RPMI7951 (cell line): ENCODE measurements at regions not wholly inside any gene's neighbourhood (a gene's known extent, or its start where the extent isn't known, plus 50 kb on each side); places are given as distances from the start of the nearest gene placed in this dataset.

Source experiments
- DNase-seq: peaks from one replicate; pipeline ENCODE4 v3.0.0-alpha.2; 2012; ENCODE audit warnings: low read depth

DNA sequence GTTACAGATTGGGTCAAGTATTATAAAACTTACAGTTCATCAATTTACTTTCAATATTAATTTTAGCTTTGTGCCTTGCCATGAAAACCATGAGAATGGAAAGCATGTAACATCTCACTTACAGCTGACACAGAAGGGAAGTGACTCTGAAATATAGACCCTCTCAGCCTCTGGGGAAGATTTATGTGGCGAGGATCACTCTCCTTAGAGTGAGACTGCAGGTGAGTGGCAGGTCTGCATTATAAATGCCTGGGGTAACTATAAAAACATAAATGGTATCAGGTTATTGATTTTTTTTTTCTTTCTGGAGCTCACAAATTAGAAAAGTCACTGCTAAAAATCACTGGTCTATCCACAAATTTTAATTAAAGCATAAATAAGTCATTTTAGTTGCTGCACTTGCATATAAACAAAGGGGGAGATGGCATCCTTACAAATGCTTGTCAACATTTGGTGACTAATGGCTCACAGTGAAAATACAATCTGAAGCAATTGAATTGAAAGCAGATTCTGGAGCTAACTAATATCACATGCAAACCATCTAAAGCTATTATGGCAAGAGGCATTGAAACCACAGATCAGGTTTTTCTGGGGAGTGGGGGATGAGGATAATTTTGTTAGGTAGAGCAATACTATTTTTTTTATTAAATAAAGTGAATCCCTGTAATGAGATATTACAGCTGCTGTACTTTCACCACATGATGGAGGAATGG is 200.9 kb downstream of the TM2D1 start:
- DNase-seq: no peak

DNA sequence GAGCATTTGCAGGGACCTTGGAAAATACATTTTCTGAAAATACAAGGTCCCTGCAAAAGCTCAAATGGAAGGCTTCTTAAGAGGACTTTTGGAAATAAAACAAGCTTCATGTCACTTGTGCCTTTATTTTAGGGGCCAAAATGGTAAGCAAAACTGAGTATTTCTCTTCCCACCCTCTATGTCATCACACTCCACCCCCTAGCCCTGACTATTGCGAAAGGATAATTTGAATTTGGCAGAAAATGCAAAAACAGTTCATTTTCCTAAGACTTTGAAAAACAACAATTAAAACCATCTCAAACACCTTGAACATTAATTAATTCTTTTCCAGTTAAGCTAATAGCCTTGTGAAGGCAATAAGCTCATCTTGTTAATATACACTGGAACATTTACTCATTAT is 201.7 kb downstream of the TM2D1 start:
- no peak for DNase-seq

DNA sequence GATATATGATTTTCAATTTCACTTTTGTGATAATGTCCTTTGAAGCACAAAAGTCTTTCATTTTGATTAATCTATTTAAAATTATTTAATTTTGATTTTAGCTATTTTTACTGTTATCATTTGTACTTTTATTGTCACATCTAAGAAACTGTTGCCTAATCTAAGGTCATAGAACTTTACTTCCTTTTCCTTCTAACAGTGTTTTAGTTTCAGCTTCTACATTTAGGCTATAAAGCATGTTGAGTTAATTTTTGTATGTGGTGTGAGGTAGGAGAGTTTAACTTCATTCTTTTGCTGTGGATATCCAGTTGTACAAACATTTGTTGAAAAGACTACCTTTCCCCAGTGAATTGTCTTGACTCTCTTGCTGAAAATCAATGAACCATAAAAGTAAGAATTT is 204.5 kb downstream of the TM2D1 start:
- DNase-seq: no peak

DNA sequence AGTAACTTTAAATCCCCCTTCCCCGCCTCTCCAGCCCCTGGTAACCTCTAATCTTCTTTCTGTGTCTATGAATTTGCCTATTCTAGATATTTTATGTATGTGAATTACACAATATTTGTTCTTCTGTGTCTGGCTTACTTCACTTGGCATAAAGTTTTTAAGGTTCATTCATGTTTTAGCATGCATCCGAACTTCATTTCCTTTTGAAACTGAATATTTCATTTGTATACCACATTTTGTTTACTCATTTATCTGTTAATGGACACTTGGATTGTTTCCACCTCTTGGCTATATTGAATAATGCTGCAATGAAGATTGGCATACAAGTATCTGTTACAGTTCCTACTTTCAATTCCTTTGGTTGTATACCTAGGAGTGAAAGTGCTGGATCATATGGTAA is 205.3 kb downstream of the TM2D1 start:
- DNase-seq: no peak

DNA sequence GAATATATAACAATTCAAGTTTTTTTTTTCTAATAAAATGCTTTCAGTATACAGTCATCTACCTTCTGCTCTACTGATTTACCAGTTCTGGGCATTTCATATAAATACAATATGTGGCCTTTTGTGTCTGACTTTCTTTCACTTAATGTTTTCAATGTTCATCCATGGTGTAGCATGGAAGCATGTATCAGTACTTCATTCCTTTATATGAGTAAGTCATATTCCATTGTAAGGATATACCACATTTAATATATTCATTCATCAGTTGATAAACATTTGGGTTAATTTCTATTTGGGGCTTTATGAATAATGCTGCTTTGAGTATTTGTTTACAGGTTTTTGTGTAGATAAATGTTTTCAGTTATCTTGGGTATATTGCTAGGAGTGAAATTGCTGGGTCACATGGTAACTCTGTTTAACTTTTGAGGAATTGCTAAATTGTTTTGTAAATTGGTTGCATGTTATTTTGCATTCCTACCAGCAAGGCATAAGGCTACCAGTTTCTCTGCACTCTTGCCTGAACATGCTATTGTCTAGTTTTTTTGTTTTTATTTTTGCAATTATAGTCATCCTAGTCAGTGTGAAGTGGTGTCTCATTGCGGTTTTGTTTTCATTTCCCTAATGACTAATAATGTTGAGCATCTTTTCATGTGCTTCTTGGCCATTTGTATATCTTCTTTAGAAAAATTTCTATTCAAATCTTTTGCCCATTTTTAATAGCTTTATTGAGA is 206.1 kb downstream of the TM2D1 start:
- no peak for DNase-seq

DNA sequence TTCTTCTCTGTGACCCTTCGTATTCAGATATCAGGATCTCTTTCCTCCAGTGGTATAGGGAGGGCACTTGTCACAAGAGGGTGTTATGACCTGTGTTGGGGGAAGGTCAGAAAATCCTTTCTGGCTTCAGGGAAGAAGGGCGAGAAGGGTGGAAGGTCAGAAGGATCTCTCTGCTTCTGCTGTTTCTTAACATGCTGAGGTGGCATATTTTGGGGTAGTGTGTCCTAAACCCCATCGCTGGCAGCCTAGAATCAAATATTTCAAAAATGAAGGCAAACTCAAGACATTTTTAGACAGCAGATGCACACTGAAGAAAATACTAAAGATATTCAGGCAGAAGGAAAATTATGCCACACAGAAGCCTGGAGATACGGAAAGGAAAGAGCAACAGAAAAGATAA is 207.6 kb downstream of the TM2D1 start:
- no peak for DNase-seq

DNA sequence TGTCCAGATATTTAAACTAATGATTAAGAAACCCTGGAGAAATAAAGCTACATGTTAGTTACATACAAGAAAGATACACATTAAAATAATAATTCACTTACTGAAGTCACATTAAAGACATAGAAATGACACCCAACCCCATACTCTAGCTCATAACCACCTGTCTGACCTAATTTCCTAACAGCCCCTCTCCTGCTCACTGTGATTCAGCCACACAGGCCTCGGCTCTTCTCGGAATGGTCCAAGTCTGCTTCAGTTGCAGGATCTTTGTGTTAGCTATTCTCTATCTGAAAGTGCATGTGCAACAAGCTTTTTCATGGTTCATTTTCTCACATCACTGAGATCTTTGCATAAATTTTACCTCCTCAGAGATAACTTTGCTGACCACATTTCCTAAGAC is 209.8 kb downstream of the TM2D1 start:
- DNase-seq: no peak
